Mesenchymal stem cell (in vitro differentiated cells and primary cell): ENCODE measurements at regions not wholly inside any gene's neighbourhood (a gene's known extent, or its start where the extent isn't known, plus 50 kb on each side); places are given as distances from the start of the nearest gene placed in this dataset.
"Not testable (repeated sequence)": the region's sequence is repeated elsewhere in the genome, so short reads cannot be mapped to it uniquely, and the experiment has no call there.

Source experiments
- DNase-seq: peaks from one replicate; pipeline ENCODE4 v3.0.0-alpha.2; 2013
- H2AFZ ChIP-seq: one replicate; pipeline ENCODE4 v1.6.1; 2013; ENCODE audit warnings: low read depth, mild to moderate bottlenecking, control low read depth, inconsistent platforms, low read length, moderate library complexity
- H2AK5ac ChIP-seq: 2 replicates; pipeline ENCODE4 v1.6.1; 2013; ENCODE audit warnings: low read length, moderate library complexity, mild to moderate bottlenecking, inconsistent platforms; ENCODE audit not compliant: severe bottlenecking
- H2BK120ac ChIP-seq: one replicate; pipeline ENCODE4 v1.6.1; 2013; ENCODE audit warnings: low read depth, mild to moderate bottlenecking, inconsistent platforms, low read length, moderate library complexity
- H2BK12ac ChIP-seq, 2 experiments: one replicate each; pipeline ENCODE4 v1.6.1; 2013; ENCODE audit warnings: inconsistent platforms in 2 of 2, low read length in 2 of 2, mild to moderate bottlenecking in 2 of 2, moderate library complexity in 2 of 2, control low read depth in 1 of 2
- H2BK15ac ChIP-seq: one replicate; pipeline ENCODE4 v1.6.1; 2013; ENCODE audit warnings: mild to moderate bottlenecking, low read depth, inconsistent platforms; ENCODE audit not compliant: poor library complexity, severe bottlenecking
- H2BK5ac ChIP-seq: 2 replicates; pipeline ENCODE4 v1.6.1; 2013; ENCODE audit warnings: low read depth, mild to moderate bottlenecking, low read length, control low read depth, inconsistent platforms; ENCODE audit not compliant: poor library complexity, severe bottlenecking
- H3K14ac ChIP-seq, 2 experiments: one replicate each; pipeline ENCODE4 v1.6.1; 2013; ENCODE audit warnings: inconsistent platforms in 2 of 2, low read length in 2 of 2, control low read depth in 1 of 2, mild to moderate bottlenecking in 1 of 2, moderate library complexity in 1 of 2
- H3K18ac ChIP-seq, 2 experiments: one replicate each; pipeline ENCODE4 v1.6.1; 2013; ENCODE audit warnings: inconsistent platforms in 2 of 2, low read length in 2 of 2, control low read depth in 1 of 2, low read depth in 1 of 2, mild to moderate bottlenecking in 1 of 2
- H3K23ac ChIP-seq, 2 experiments: one replicate each; pipeline ENCODE4 v1.6.1; 2013; ENCODE audit warnings: inconsistent platforms in 2 of 2, low read length in 2 of 2, mild to moderate bottlenecking in 2 of 2, moderate library complexity in 2 of 2, control low read depth in 1 of 2
- H3K27ac ChIP-seq: 2 replicates; pipeline ENCODE4 v1.5.1; 2013; ENCODE audit warnings: mild to moderate bottlenecking, moderate library complexity, low read length, control low read depth, inconsistent platforms; ENCODE audit not compliant: poor library complexity, severe bottlenecking
- H3K27me3 ChIP-seq, 2 experiments: 2 replicates each; pipeline versions ENCODE4 v1.6.1 to v1.7.0; 2013; ENCODE audit warnings: low read length in 2 of 2, mild to moderate bottlenecking in 2 of 2, moderate library complexity in 2 of 2, control low read depth in 1 of 2, inconsistent platforms in 1 of 2; ENCODE audit not compliant: control insufficient read depth in 1 of 2, insufficient read depth in 1 of 2
- H3K36me3 ChIP-seq, 2 experiments: 2 replicates each; pipeline versions ENCODE4 v1.6.1 to v1.7.0; 2013; ENCODE audit warnings: low read length in 2 of 2, control low read depth in 1 of 2, inconsistent platforms in 1 of 2, low read depth in 1 of 2, mild to moderate bottlenecking in 1 of 2; ENCODE audit not compliant: insufficient read depth in 2 of 2, control insufficient read depth in 1 of 2
- H3K4ac ChIP-seq, 2 experiments: one replicate each; pipeline ENCODE4 v1.6.1; 2013; ENCODE audit warnings: inconsistent platforms in 2 of 2, low read length in 2 of 2, mild to moderate bottlenecking in 2 of 2, moderate library complexity in 2 of 2, control low read depth in 1 of 2, low read depth in 1 of 2
- H3K4me1 ChIP-seq: 2 replicates; pipeline ENCODE4 v1.6.1; 2013; ENCODE audit warnings: low read depth, low read length, control low read depth; ENCODE audit not compliant: control insufficient read depth, insufficient read depth
- H3K4me2 ChIP-seq: 2 replicates; pipeline ENCODE4 v1.6.1; 2013; ENCODE audit warnings: low read length, mild to moderate bottlenecking, inconsistent platforms; ENCODE audit not compliant: poor library complexity, severe bottlenecking
- H3K4me3 ChIP-seq, 2 experiments: 2 replicates each; pipeline versions ENCODE4 v1.5.1 to v1.7.0; 2013; ENCODE audit warnings: low read length in 2 of 2, mild to moderate bottlenecking in 2 of 2, control low read depth in 1 of 2, low read depth in 1 of 2; ENCODE audit not compliant: insufficient read depth in 1 of 2
- H3K79me1 ChIP-seq: replicated peaks from 2 replicates; pipeline ENCODE4 v1.6.1; 2013; ENCODE audit warnings: mild to moderate bottlenecking, control low read depth, low read length, inconsistent platforms; ENCODE audit not compliant: poor library complexity, severe bottlenecking
- H3K9ac ChIP-seq: 2 replicates; pipeline ENCODE4 v1.7.0; 2013; ENCODE audit warnings: mild to moderate bottlenecking, low read length, moderate library complexity
- H3K9me3 ChIP-seq: 2 replicates; pipeline ENCODE4 v1.7.0; 2013; ENCODE audit warnings: mild to moderate bottlenecking, low read length; ENCODE audit not compliant: control insufficient read depth
- H4K8ac ChIP-seq: one replicate; pipeline ENCODE4 v1.6.1; 2013; ENCODE audit warnings: inconsistent platforms, mild to moderate bottlenecking, low read length, moderate library complexity
- H4K91ac ChIP-seq: one replicate; pipeline ENCODE4 v1.6.1; 2013; ENCODE audit warnings: mild to moderate bottlenecking, low read length, inconsistent platforms
- WGBS: methylation state at CpG from one replicate; pipeline ENCODE4 v1.1.7; 2013; ENCODE audit warnings: mixed read lengths; 5-methylcytosine and 5-hydroxymethylcytosine counted together

DNA sequence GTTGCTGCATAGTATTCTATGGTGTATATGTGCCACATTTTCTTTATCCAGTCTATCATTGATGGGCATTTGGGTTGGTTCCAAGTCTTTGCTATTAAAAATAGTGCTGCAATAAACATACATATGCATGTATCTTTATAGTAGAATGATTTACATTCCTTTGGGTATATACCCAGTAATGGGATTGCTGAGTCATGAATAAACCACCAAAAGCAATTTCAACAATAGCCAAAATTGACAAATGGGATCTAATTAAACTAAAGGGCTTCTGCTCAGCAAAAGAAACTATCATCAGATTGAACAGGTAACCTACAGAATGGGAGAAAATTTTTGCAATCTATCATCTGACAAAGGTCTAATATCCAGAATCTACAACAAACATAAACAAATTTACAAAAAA, 101.4 kb upstream of the FAM47B start:
- H3K4ac ChIP-seq, H2BK5ac ChIP-seq, H3K9ac ChIP-seq, H3K4me1 ChIP-seq, H3K27me3 ChIP-seq, DNase-seq, H3K36me3 ChIP-seq, H2AFZ ChIP-seq, H2AK5ac ChIP-seq, H2BK12ac ChIP-seq, H3K14ac ChIP-seq, H3K79me1 ChIP-seq, H3K4me3 ChIP-seq, H3K18ac ChIP-seq, H3K27ac ChIP-seq, H2BK120ac ChIP-seq, H3K4me2 ChIP-seq, H4K91ac ChIP-seq, H4K8ac ChIP-seq, H3K23ac ChIP-seq, H2BK15ac ChIP-seq: not testable (repeated sequence)
- peaks cover 17% of the 10 kb centered on the region for H3K9me3 ChIP-seq

DNA sequence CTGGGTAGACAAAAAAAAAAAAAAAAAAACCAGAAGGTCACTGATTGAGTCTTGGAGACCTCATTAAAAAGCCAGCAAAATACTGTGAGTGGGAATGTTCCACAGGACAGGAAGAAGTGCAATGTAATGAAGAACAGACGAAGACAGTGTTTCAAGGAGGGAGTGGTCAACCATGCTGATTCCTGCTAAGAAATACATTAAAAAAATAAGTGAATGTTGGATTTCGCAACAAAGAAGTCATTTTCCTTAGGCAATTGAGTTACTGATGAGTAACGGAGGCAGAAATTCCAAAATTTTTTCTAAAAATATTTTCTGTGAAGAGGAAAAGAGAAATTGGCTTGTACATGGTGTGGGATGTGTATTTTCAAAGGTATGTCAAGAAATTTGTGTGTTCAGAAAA, 94.3 kb upstream of the FAM47B start:
- no peak overlapping the region for H4K8ac ChIP-seq
- H4K91ac ChIP-seq = no peak overlapping the region
- no peak overlapping the region for H2BK12ac ChIP-seq
- no peak overlapping the region for H3K4me2 ChIP-seq
- no peaks in the 10 kb centered on the region for H3K9me3 ChIP-seq
- no peak overlapping the region for H3K27ac ChIP-seq
- no peak overlapping the region for H2BK5ac ChIP-seq
- H3K79me1 ChIP-seq = no peaks in the 10 kb centered on the region
- no peak overlapping the region for H2AFZ ChIP-seq
- H3K36me3 ChIP-seq = no peaks in the 10 kb centered on the region
- no peak overlapping the region for H2BK120ac ChIP-seq
- no peaks in the 10 kb centered on the region for H3K4me1 ChIP-seq
- DNase-seq = no peak
- WGBS = 85% methylated on average over 3 of the region's 3 CpGs
- H3K14ac ChIP-seq = no peak overlapping the region
- no peak overlapping the region for H3K4me3 ChIP-seq
- H3K9ac ChIP-seq = no peak overlapping the region
- H3K18ac ChIP-seq = no peak overlapping the region
- H3K23ac ChIP-seq = no peak overlapping the region
- no peak overlapping the region for H2AK5ac ChIP-seq
- no peaks in the 10 kb centered on the region for H3K27me3 ChIP-seq
- H3K4ac ChIP-seq = no peak overlapping the region
- H2BK15ac ChIP-seq = no peak overlapping the region

GRCh38 chrX:34849371-34849770, 93.2 kb upstream of the FAM47B start:
- H3K14ac ChIP-seq = no peak overlapping the region
- no peak overlapping the region for H4K8ac ChIP-seq
- no peaks in the 10 kb centered on the region for H3K9me3 ChIP-seq
- H3K36me3 ChIP-seq = no peaks in the 10 kb centered on the region
- no peaks in the 10 kb centered on the region for H3K27me3 ChIP-seq
- no peak overlapping the region for H2BK15ac ChIP-seq
- no peak overlapping the region for H2BK120ac ChIP-seq
- peak; percentile 15 for DNase-seq
- H2AFZ ChIP-seq = no peak overlapping the region
- no peak overlapping the region for H3K4me3 ChIP-seq
- H3K79me1 ChIP-seq = no peaks in the 10 kb centered on the region
- H3K4ac ChIP-seq = no peak overlapping the region
- no peak overlapping the region for H2AK5ac ChIP-seq
- H3K27ac ChIP-seq = no peak overlapping the region
- no peak overlapping the region for H4K91ac ChIP-seq
- H3K18ac ChIP-seq = no peak overlapping the region
- no peaks in the 10 kb centered on the region for H3K4me1 ChIP-seq
- H2BK5ac ChIP-seq = no peak overlapping the region
- no peak overlapping the region for H2BK12ac ChIP-seq
- H3K23ac ChIP-seq = no peak overlapping the region
- no peak overlapping the region for H3K4me2 ChIP-seq
- WGBS = no CpG with 5 or more reads among the region's 1 CpG
- H3K9ac ChIP-seq = no peak overlapping the region

DNA sequence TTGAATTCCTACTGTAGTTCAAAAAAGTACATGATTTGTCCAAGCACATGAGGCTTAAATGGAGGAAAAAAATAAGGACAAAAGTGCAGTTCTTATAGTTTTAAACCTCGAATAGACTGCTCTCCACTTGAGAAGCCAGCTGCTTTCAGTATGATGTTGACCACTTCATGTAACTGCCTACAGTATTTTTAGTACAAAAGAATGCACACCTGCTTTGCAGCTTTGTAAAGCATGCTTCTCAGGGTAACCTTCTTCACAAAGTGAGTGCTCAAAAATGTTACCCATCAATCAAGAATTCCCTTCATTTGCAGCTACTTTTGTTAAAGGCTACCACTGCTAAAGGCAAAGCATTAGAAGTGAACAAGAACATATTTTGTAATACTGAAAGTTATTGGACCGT, 83.4 kb upstream of the FAM47B start:
- no peak overlapping the region for H2BK120ac ChIP-seq

More for the DNA sequence above, 83.4 kb upstream of the FAM47B start:
- no peak overlapping the region for H4K8ac ChIP-seq
- no peak overlapping the region for H3K4ac ChIP-seq
- no peak overlapping the region for H3K4me3 ChIP-seq
- no peak overlapping the region for H3K18ac ChIP-seq
- no peak overlapping the region for H4K91ac ChIP-seq
- no peak for DNase-seq
- no peak overlapping the region for H3K14ac ChIP-seq
- no peak overlapping the region for H2AK5ac ChIP-seq
- H3K27me3 ChIP-seq = no peaks in the 10 kb centered on the region
- 89% methylated on average over 1 of the region's 2 CpGs for WGBS
- H2BK12ac ChIP-seq = no peak overlapping the region
- H2BK15ac ChIP-seq = no peak overlapping the region
- H3K9ac ChIP-seq = no peak overlapping the region
- no peak overlapping the region for H2BK5ac ChIP-seq
- no peak overlapping the region for H3K4me2 ChIP-seq
- H3K36me3 ChIP-seq = no peaks in the 10 kb centered on the region
- no peak overlapping the region for H2AFZ ChIP-seq
- H3K4me1 ChIP-seq = no peaks in the 10 kb centered on the region
- no peaks in the 10 kb centered on the region for H3K79me1 ChIP-seq
- no peak overlapping the region for H3K23ac ChIP-seq
- H3K27ac ChIP-seq = no peak overlapping the region
- no peaks in the 10 kb centered on the region for H3K9me3 ChIP-seq
